Adipocyte (in vitro differentiated cells): ENCODE measurements at regions not wholly inside any gene's neighbourhood (a gene's known extent, or its start where the extent isn't known, plus 50 kb on each side); places are given as distances from the start of the nearest gene placed in this dataset.
A peak's percentile ranks its signal among the peaks of the same experiment; 100 is the strongest.

Experiments
- DNase-seq: peaks from one replicate; pipeline ENCODE4 v3.0.0-alpha.2; 2015; ENCODE audit warnings: low read depth
- H3K27me3 ChIP-seq: replicated peaks from 2 replicates; pipeline ENCODE4 v1.7.0; 2013; ENCODE audit warnings: mild to moderate bottlenecking, low read length, moderate library complexity; ENCODE audit not compliant: control insufficient read depth, insufficient read depth
- H3K36me3 ChIP-seq: 2 replicates; pipeline ENCODE4 v1.7.0; 2013; ENCODE audit warnings: low read length, mild to moderate bottlenecking, moderate library complexity; ENCODE audit not compliant: control insufficient read depth, insufficient read depth, severe bottlenecking
- H3K4me1 ChIP-seq: 2 replicates; pipeline ENCODE4 v1.7.0; 2013; ENCODE audit warnings: mild to moderate bottlenecking, low read length, moderate library complexity; ENCODE audit not compliant: control insufficient read depth, insufficient read depth
- H3K4me3 ChIP-seq: 2 replicates; pipeline ENCODE4 v1.7.0; 2013; ENCODE audit warnings: mild to moderate bottlenecking, low read length, moderate library complexity
- H3K9ac ChIP-seq: 2 replicates; pipeline ENCODE4 v1.7.0; 2013; ENCODE audit warnings: mild to moderate bottlenecking, low read length, moderate library complexity
- H3K9me3 ChIP-seq: 2 replicates; pipeline ENCODE4 v1.7.0; 2013; ENCODE audit warnings: mild to moderate bottlenecking, low read length, moderate library complexity; ENCODE audit not compliant: control insufficient read depth

DNA sequence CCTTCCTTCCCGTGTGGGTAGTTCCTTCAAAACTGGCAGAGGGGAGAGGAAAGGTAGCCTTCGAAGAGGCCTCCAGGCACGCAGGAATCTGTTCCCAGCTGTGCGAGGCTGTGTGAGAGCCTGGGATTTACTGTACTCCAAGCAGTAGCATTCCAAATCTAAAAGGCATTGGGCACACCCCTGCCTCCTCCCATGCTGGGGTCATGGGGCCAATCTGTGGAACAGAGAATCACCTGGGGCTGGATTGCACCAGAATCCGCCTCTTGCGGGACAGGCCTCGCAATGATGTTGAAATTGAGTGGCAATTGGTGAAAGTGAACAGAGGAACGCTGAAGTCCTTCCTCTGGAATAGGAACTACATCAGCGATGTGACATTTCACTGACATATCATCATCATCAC, 72.5 kb upstream of the IRX3 start:
- Histone ChIP-seq H3K4me3 (no peak overlapping the region), H3K36me3 (no peaks in the 10 kb centered on the region), H3K4me1 (no peaks in the 10 kb centered on the region), H3K9me3 (peaks cover 14% of the 10 kb centered on the region), H3K27me3 (peaks cover 20% of the 10 kb centered on the region), H3K9ac (no peak overlapping the region)
- peak; percentile 11 for DNase-seq

DNA sequence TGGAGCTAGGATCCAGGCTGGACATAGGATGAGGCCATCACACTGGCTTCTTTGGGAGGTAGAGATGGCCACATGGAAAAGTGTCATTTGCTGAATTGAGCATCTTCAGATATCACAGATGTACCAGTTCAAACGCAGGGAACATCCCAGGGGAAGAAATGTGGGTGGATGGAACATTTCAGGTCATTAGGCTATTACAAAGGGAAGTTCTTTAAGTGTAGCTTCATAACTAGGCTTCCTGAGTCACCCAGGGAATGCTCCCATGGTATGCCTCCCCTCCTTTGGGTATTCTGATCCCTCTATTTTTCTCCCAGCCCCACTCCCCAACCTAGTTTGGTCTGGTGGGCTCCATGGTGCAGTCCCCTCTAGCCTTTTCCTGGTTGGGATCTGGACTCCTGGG, 69.8 kb upstream of the IRX3 start:
- Histone ChIP-seq H3K27me3 (peaks cover 11% of the 10 kb centered on the region), H3K36me3 (no peaks in the 10 kb centered on the region), H3K9me3 (peaks cover 16% of the 10 kb centered on the region), H3K4me1 (no peaks in the 10 kb centered on the region), H3K4me3 (no peak overlapping the region), H3K9ac (no peak overlapping the region)
- no peak for DNase-seq

- Histone ChIP-seq H3K9me3 (peaks cover 18% of the 10 kb centered on the region), H3K4me1 (no peaks in the 10 kb centered on the region), H3K4me3 (no peak overlapping the region), H3K9ac (no peak overlapping the region), H3K36me3 (no peaks in the 10 kb centered on the region), H3K27me3 (peaks cover 4% of the 10 kb centered on the region)
- DNase-seq = peak; percentile 16
Measured at GRCh38 chr16:54355251-54355650, 68.7 kb upstream of the IRX3 start.

- no peak for DNase-seq
Measured at GRCh38 chr16:54353097-54353496, 66.5 kb upstream of the IRX3 start.

GRCh38 chr16:54351171-54351570, 64.6 kb upstream of the IRX3 start:
- no peak overlapping the region for H3K4me3 ChIP-seq
- no peak overlapping the region for H3K9ac ChIP-seq
- peaks cover 32% of the 10 kb centered on the region for H3K9me3 ChIP-seq
- H3K4me1 ChIP-seq = no peaks in the 10 kb centered on the region
- no peaks in the 10 kb centered on the region for H3K36me3 ChIP-seq
- no peaks in the 10 kb centered on the region for H3K27me3 ChIP-seq
- no peak for DNase-seq

More at GRCh38 chr16:54353097-54353496, 66.5 kb upstream of the IRX3 start:
- no peaks in the 10 kb centered on the region for H3K36me3 ChIP-seq
- H3K9ac ChIP-seq = no peak overlapping the region
- H3K4me3 ChIP-seq = no peak overlapping the region
- H3K4me1 ChIP-seq = no peaks in the 10 kb centered on the region
- H3K9me3 ChIP-seq = peaks cover 31% of the 10 kb centered on the region
- H3K27me3 ChIP-seq = no peaks in the 10 kb centered on the region

- no peak overlapping the region for H3K9ac ChIP-seq
- no peak for DNase-seq
Measured at GRCh38 chr16:54347961-54348360, 61.4 kb upstream of the IRX3 start.

GRCh38 chr16:54346041-54346440, 59.5 kb upstream of the IRX3 start:
- peak; percentile 4 for DNase-seq
- Histone ChIP-seq H3K27me3 (no peaks in the 10 kb centered on the region), H3K4me1 (peaks cover 9% of the 10 kb centered on the region)

More at GRCh38 chr16:54347961-54348360, 61.4 kb upstream of the IRX3 start:
- peaks cover 16% of the 10 kb centered on the region for H3K9me3 ChIP-seq
- peaks cover 2% of the 10 kb centered on the region for H3K4me1 ChIP-seq
- no peaks in the 10 kb centered on the region for H3K27me3 ChIP-seq
- H3K4me3 ChIP-seq = no peak overlapping the region
- no peaks in the 10 kb centered on the region for H3K36me3 ChIP-seq

GRCh38 chr16:54344646-54345630, 58.4 kb upstream of the IRX3 start:
- H3K9ac ChIP-seq = no peak overlapping the region
- DNase-seq = no peak
- H3K4me1 ChIP-seq = peaks cover 9% of the 10 kb centered on the region
- no peak overlapping the region for H3K4me3 ChIP-seq
- peaks cover 11% of the 10 kb centered on the region for H3K9me3 ChIP-seq
- H3K36me3 ChIP-seq = no peaks in the 10 kb centered on the region
- H3K27me3 ChIP-seq = peaks cover 5% of the 10 kb centered on the region

More at GRCh38 chr16:54346041-54346440, 59.5 kb upstream of the IRX3 start:
- Histone ChIP-seq H3K9ac (no peak overlapping the region), H3K36me3 (no peaks in the 10 kb centered on the region), H3K9me3 (peaks cover 16% of the 10 kb centered on the region), H3K4me3 (no peak overlapping the region)

- H3K9ac ChIP-seq = no peak overlapping the region
- DNase-seq = peak; percentile 37
- peaks cover 8% of the 10 kb centered on the region for H3K9me3 ChIP-seq
- H3K4me3 ChIP-seq = no peak overlapping the region
- peaks cover 11% of the 10 kb centered on the region for H3K27me3 ChIP-seq
- peaks cover 9% of the 10 kb centered on the region for H3K4me1 ChIP-seq
- H3K36me3 ChIP-seq = no peaks in the 10 kb centered on the region
Measured at GRCh38 chr16:54342966-54343365, 56.4 kb upstream of the IRX3 start.

DNA sequence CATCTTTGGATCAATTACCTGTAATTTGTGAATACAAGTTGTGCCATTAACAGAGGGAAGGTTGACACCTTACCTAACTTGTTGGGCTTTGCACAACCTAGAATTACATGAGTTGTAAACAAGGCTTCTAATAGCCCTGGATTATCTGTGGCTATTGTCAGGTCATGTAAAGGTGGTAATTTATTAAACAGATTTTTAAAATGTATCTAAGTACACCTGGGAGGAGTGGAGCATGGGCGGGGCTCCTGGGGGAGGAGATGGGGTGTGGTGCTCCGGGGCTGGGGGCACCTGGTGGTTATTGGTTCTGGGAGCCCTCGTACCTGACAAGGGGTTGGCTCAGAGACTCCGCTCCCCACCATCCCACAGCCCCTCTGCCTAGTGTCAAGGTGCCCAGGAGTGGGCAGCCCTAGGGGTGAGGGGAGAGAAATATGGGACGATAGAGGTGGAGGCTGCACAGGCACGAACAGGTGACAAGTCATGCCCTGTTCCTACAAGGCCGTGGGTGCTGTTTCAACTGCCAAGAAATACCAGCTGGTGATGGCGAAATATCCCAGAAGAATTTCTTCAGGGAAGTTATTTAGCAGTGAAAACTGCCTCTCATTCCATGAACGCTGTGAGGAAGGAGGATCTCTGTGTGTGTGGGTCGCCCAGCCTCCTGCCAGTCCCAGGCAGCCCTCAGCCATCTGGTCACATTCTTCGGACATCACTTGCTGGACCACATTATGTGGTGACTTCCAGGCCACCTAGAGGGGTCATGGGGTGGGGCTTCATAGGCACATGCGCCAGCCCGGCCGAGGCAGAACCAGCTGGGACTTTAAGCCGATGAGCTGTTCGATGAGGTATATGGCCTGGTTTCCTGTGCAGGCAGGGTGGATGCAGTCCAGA, 55.5 kb upstream of the IRX3 start:
- Histone ChIP-seq H3K4me3 (no peak overlapping the region), H3K27me3 (peaks cover 15% of the 10 kb centered on the region), H3K9me3 (peaks cover 8% of the 10 kb centered on the region), H3K36me3 (no peaks in the 10 kb centered on the region), H3K9ac (no peak overlapping the region), H3K4me1 (peaks cover 9% of the 10 kb centered on the region)
- DNase-seq = peak; percentile 75

- H3K36me3 ChIP-seq = no peaks in the 10 kb centered on the region
- no peak for DNase-seq
Measured at GRCh38 chr16:54340531-54340930, 53.9 kb upstream of the IRX3 start.

More at GRCh38 chr16:54340531-54340930, 53.9 kb upstream of the IRX3 start:
- Histone ChIP-seq H3K27me3 (peaks cover 17% of the 10 kb centered on the region), H3K4me3 (no peak overlapping the region), H3K4me1 (peaks cover 11% of the 10 kb centered on the region), H3K9me3 (peaks cover 8% of the 10 kb centered on the region), H3K9ac (no peak overlapping the region)
